GM12874 (cell line): ENCODE measurements at regions not wholly inside any gene's neighbourhood (a gene's known extent, or its start where the extent isn't known, plus 50 kb on each side); places are given as distances from the start of the nearest gene placed in this dataset.

ENCODE experiments used
- TF ChIP-seq, protein P1 (sequence below): IDR thresholded peaks from 2 replicates; pipeline ENCODE4 v1.5.1; 2011; ENCODE audit warnings: low read depth, mild to moderate bottlenecking, control low read depth, low read length, moderate library complexity; ENCODE audit not compliant: insufficient read depth

DNA sequence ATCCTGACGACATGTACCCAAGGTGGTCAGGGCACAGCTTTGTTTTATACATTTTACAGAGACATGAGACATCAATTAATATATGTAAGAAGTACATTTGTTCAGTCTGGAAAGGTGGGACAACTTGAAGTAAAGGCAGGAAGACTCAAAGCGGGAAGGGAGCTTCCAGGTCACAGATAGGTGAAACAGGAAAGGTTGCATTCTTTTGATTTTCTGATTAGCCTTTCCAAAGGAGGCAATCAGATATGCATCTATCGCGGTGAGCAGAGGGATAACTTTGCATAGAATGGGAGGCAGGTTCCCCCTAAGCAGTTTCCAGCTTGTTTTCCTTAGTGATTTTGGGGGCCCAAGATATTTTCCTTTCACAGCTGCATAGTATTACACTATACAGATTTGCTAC, 358.4 kb downstream of the GLUD2 start:
- TF ChIP-seq, protein P1, sequence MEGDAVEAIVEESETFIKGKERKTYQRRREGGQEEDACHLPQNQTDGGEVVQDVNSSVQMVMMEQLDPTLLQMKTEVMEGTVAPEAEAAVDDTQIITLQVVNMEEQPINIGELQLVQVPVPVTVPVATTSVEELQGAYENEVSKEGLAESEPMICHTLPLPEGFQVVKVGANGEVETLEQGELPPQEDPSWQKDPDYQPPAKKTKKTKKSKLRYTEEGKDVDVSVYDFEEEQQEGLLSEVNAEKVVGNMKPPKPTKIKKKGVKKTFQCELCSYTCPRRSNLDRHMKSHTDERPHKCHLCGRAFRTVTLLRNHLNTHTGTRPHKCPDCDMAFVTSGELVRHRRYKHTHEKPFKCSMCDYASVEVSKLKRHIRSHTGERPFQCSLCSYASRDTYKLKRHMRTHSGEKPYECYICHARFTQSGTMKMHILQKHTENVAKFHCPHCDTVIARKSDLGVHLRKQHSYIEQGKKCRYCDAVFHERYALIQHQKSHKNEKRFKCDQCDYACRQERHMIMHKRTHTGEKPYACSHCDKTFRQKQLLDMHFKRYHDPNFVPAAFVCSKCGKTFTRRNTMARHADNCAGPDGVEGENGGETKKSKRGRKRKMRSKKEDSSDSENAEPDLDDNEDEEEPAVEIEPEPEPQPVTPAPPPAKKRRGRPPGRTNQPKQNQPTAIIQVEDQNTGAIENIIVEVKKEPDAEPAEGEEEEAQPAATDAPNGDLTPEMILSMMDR: no peak

DNA sequence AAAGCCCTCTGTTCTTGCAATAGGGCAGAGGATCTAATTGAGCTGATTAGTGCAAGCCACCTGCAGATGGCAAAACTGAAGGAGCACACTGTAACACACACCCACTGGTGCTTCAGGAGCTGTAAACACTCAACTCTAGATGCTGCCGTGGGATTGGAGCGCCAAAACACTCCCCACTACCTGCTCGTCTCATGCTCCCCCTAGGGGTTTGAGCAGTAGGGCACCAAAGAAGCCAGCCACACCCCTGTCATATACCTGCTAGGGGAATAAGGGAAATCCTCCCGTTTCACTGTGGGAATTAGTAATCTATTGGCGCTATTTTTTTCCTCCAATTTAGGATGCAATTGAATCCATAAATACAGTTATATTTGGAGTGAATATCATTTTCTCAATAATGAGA, 360.2 kb downstream of the GLUD2 start:
- TF ChIP-seq, protein P1: no peak

DNA sequence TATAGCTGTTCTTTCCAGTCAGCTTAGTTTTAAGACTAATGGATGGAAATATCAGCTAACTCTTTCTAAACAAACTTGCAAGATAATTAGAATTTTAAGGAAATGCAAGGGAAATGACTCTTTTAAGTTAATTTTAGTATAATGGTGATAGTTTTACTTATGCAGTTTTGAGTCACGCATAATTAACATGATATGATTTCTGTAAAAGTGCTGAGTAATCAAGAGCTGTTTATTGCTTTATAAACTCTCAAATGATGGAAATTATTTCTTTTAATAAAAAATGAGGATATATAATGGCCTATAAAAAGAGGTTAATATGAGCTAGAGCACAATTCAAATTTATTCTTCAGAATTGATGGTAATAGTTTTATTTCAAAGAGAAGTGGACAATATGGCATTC, 385.9 kb downstream of the GLUD2 start:
- TF ChIP-seq, protein P1: no peak

DNA sequence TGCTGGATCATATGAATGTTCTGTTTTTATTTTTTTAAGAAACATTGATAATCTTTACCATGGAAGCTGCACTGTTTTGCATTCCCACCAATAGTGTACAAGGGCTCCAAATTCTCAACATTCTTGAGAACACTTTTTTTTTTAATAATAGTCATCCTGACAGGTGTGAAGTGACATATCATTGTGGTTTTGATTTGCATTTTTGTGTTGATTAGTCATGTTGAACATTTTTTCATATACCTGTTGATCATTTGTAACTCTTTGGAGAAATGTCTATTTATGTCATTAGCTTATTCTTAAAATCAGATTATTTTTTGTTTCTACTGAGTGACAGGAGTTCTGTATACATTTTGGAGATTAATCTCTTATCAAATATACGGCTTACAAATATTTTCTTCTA, 408.5 kb downstream of the GLUD2 start:
- TF ChIP-seq, protein P1: no peak

DNA sequence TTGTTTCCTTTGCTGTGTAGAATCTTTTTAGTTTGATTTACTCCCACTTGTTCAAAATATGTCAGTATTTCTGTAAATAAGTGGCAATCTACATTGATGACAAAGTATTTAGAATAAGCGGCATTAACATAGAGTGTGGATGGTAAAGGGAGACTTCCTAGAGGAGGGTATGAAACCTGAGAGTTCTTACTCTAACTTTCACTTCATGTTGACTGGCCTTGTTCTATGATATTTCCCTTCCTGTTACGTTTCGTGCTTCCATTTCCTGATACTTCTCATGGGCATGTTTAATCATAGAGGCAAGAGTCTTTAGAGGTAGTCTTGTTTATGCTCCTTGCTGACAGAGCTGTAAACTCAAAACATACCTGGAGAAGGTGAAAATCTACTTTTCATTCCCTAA, 408.9 kb downstream of the GLUD2 start:
- TF ChIP-seq, protein P1: no peak

DNA sequence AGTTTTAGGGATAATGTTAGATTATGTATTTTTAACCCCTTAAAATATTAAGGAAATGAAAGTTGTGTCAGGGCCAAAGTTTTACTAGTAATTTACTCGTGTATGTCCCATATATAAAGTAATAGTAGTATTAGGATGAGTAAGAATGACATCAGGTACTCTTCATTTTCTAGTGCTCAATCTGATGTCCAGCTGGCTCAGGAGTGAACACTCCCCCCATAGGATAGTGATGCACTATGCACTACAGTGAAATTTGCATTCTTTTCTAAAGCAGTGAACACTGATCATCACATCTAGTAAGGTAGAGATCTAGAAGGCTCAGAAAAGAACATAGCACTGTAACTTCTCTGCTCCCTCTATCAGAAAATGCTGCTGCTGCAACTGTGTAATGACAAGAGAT, 409.7 kb downstream of the GLUD2 start:
- TF ChIP-seq, protein P1: no peak

DNA sequence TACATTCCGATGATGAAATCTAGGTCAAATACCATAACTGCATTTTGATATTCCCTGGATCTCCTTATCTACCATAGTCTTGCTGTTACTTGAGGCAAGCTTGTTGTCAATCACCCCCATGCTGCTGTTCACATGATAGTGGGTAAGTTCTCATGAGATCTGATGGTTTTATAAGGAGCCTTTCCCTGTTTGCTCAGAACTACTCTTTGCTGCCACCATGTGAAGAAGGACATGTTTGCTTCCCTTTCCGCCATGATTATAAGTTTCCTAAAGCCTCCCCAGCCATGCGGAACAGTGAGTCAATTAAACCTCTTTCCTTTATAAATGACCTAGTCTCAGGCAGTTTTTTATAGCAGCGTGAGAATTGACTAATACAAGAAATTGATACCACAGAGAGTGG, 432.0 kb downstream of the GLUD2 start:
- TF ChIP-seq, protein P1: no peak

DNA sequence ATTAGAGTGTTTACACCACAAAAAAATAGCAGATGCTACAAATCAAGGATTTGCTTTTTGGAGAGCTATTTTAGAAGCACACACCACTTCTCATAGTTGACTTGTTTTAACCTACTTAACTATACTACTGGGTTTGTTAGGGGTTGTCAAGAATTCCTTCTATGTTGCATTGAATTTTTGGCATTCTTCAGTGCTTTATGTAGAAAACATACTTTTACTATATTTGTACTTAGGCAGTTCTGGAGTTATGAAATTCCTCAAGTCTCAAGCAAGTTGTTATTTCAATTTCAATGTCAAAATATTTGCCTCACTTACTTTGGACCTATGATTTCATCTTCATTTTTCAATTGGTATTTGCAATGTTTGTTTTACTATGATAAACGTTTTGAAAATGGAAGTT, 449.6 kb downstream of the GLUD2 start:
- TF ChIP-seq, protein P1: no peak
